ENCODE measurements at regions not wholly inside any gene's neighbourhood (a gene's known extent, or its start where the extent isn't known, plus 50 kb on each side); places are given as distances from the start of the nearest gene placed in this dataset.

- H3K9me3 ChIP-seq: no peaks in the 10 kb centered on the region
- H3K4me1 ChIP-seq: no peaks in the 10 kb centered on the region
- H3K27me3 ChIP-seq (ENCODE audit: low read depth): peaks cover 16% of the 10 kb centered on the region
- in situ Hi-C loops (cut with MboI; ENCODE audit: low sequenced_read_pairs): no loop called here
- no peaks in the 10 kb centered on the region for H3K36me3 ChIP-seq (replicated peaks)
- DNase-seq (ENCODE audit: low spot score in 2 of 2): no peak
- no peak overlapping the region for H3K4me3 ChIP-seq
Observed at GRCh38 chr5:74477761-74478160, 162.8 kb downstream of the ENC1 start.

DNA sequence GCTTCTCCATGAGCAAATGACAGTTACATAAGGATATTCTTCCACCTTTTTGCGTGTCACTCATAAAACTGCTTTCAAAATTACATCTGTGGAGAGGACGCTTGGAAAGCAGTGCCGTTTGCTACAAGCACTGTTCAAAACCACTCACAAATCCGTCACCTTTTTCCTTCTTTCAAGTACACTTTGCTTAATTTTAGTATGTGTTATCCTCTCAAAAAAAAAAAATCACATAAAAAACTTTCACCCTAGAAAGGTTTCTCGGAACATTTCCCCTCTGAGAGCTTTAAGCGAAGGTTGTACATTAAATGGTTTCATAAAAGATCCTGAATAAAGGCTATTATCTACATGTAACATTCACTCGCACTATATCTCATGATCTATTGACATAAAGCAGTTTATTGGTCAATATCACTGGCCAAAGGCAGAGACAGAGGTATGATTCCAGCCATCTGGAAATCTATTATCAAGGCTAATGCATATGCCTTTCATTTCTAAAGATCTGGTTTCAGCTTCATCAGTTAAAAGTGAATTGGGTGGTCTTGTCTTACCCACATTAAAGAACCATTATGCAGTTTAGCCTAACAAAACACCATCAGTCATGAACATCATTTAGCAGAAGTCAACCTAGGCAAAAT, 163.6 kb downstream of the ENC1 start:
- peaks cover 16% of the 10 kb centered on the region for H3K27me3 ChIP-seq (ENCODE audit: low read depth)
- H3K4me3 ChIP-seq: no peak overlapping the region
- in situ Hi-C loops (cut with MboI; ENCODE audit: low sequenced_read_pairs): no loop called here
- H3K9me3 ChIP-seq: no peaks in the 10 kb centered on the region
- no peaks in the 10 kb centered on the region for H3K4me1 ChIP-seq
- DNase-seq (ENCODE audit: low spot score in 2 of 2): no peak
- H3K36me3 ChIP-seq (replicated peaks): no peaks in the 10 kb centered on the region

DNA sequence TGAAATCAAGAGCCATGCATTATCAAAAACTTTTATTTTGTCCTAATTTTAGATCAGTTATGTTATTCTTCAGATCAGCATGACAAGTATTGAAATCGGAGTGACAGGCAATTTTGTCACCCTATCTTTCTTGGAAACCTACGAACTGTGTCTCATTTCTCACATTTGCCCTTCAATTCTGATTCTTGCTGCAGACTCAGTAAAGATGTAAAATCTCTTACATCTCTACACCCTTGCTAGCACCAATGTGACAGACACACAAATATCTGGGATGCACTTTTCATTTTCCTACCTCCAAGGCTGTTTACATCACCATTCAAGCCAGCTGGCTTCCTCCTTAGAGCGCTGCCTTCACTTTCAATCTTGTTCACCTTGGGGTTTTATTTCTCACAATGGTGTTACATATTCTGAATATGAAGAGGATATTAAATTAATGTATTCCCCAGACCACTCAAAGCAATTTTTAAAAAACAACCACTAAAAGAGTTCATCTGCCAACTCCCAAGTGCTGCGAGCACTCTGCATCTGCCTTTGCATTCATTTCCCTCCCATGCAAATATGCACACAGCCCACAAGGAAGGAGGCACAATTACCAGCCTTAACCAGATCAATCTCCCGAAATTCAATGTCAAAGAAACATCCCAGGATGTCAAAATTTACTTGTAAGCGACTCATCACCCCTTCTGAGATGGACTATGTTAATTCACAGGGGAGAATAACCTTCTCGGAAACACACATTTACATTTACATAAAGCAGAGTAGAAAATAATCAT, 164.3 kb downstream of the ENC1 start:
- no peak for DNase-seq (ENCODE audit: low spot score in 2 of 2)
- Histone ChIP-seq H3K36me3 (replicated peaks) (no peaks in the 10 kb centered on the region), H3K27me3 (ENCODE audit: low read depth) (peaks cover 13% of the 10 kb centered on the region), H3K4me3 (no peak overlapping the region), H3K9me3 (no peaks in the 10 kb centered on the region), H3K4me1 (no peaks in the 10 kb centered on the region)
- in situ Hi-C loops (cut with MboI; ENCODE audit: low sequenced_read_pairs): no loop called here

GRCh38 chr5:74471875-74472274, 168.7 kb downstream of the ENC1 start:
- in situ Hi-C loops (cut with MboI; ENCODE audit: low sequenced_read_pairs): no loop called here
- H3K4me3 ChIP-seq: no peak overlapping the region
- no peaks in the 10 kb centered on the region for H3K36me3 ChIP-seq (replicated peaks)
- H3K27me3 ChIP-seq (ENCODE audit: low read depth): peaks cover 4% of the 10 kb centered on the region
- no peak for DNase-seq (ENCODE audit: low spot score in 2 of 2)
- H3K9me3 ChIP-seq: no peaks in the 10 kb centered on the region
- H3K4me1 ChIP-seq: no peaks in the 10 kb centered on the region

- no peaks in the 10 kb centered on the region; the same call in 1 of the 2 replicates for H3K4me1 ChIP-seq
- in situ Hi-C loops (cut with MboI; ENCODE audit: low sequenced_read_pairs): no loop called here
Observed at GRCh38 chr5:74469234-74469994, 171.1 kb downstream of the ENC1 start.

GRCh38 chr5:74468421-74468820, 172.1 kb downstream of the ENC1 start:
- no peaks in the 10 kb centered on the region for H3K27me3 ChIP-seq (ENCODE audit: low read depth)
- in situ Hi-C loops (cut with MboI; ENCODE audit: low sequenced_read_pairs): no loop called here
- H3K4me1 ChIP-seq: no peaks in the 10 kb centered on the region; the same call in 1 of the 2 replicates
- no peak overlapping the region for H3K4me3 ChIP-seq
- no peaks in the 10 kb centered on the region for H3K36me3 ChIP-seq (replicated peaks)
- H3K9me3 ChIP-seq: no peaks in the 10 kb centered on the region
- no peak for DNase-seq (ENCODE audit: low spot score in 2 of 2)

More at GRCh38 chr5:74469234-74469994, 171.1 kb downstream of the ENC1 start:
- no peaks in the 10 kb centered on the region for H3K36me3 ChIP-seq (replicated peaks)
- no peak for DNase-seq (ENCODE audit: low spot score in 2 of 2)
- no peaks in the 10 kb centered on the region for H3K27me3 ChIP-seq (ENCODE audit: low read depth)
- H3K9me3 ChIP-seq: no peaks in the 10 kb centered on the region
- H3K4me3 ChIP-seq: no peak overlapping the region

GRCh38 chr5:74465724-74466123, 174.8 kb downstream of the ENC1 start:
- in situ Hi-C loops (cut with MboI; ENCODE audit: low sequenced_read_pairs): no loop called here
- H3K36me3 ChIP-seq (replicated peaks): no peaks in the 10 kb centered on the region
- no peak overlapping the region for H3K4me3 ChIP-seq
- H3K9me3 ChIP-seq: no peaks in the 10 kb centered on the region
- no peak for DNase-seq (ENCODE audit: low spot score in 2 of 2)
- no peaks in the 10 kb centered on the region; the same call in 1 of the 2 replicates for H3K4me1 ChIP-seq
- H3K27me3 ChIP-seq (ENCODE audit: low read depth): no peaks in the 10 kb centered on the region

- H3K27me3 ChIP-seq (ENCODE audit: low read depth): no peaks in the 10 kb centered on the region
- no peaks in the 10 kb centered on the region for H3K9me3 ChIP-seq
- in situ Hi-C loops (cut with MboI; ENCODE audit: low sequenced_read_pairs): no loop called here
- no peak overlapping the region for H3K4me3 ChIP-seq
- no peaks in the 10 kb centered on the region for H3K36me3 ChIP-seq (replicated peaks)
- no peak for DNase-seq (ENCODE audit: low spot score in 2 of 2)
- H3K4me1 ChIP-seq: no peaks in the 10 kb centered on the region; the same call in 1 of the 2 replicates
Observed at GRCh38 chr5:74464512-74465209, 175.9 kb downstream of the ENC1 start.

DNA sequence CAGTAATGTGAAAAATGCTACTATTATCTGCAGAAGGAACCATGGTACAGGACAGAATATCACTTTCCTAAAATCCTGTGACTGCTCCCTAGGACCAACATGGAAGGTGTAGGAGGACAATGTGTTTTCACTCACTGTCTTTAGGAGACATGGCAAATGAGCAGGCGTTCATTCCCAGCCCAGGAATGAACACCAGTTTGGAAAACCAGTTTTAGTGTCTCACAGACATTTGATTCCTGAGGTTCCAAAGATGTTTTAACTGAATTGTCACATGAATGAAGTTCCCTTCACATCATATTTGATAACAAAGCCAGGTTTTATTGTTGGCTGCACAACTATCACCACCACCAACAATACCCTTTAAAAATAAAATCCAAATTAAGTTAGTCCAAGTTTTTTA, 178.2 kb downstream of the ENC1 start:
- Histone ChIP-seq H3K36me3 (replicated peaks) (no peaks in the 10 kb centered on the region), H3K9me3 (no peaks in the 10 kb centered on the region), H3K27me3 (ENCODE audit: low read depth) (peaks cover 5% of the 10 kb centered on the region; the same call in 1 of the 2 replicates), H3K4me1 (no peaks in the 10 kb centered on the region; the same call in 1 of the 2 replicates), H3K4me3 (no peak overlapping the region)
- in situ Hi-C loops (cut with MboI; ENCODE audit: low sequenced_read_pairs): no loop called here
- DNase-seq (ENCODE audit: low spot score in 2 of 2): no peak

DNA sequence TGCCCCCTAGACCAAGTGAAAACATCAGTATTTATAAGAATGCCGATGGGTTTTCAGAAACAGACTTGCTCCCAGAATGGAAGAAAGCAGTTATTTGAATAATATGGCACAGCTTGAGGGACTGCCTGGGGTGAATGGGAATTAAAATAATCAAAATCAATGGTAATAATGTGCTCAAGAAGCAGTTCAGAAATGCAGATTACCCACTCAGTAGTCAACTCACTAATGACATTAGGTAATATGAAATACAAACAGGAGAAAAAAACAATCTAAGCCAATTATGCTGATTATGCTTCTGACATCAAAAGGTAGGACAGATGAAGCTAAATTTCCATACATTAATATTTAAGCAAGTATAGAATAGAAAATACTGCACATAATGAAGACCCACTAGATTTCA, 179.3 kb downstream of the ENC1 start:
- no peaks in the 10 kb centered on the region for H3K36me3 ChIP-seq (replicated peaks)
- no peak overlapping the region for H3K4me3 ChIP-seq
- no peaks in the 10 kb centered on the region for H3K9me3 ChIP-seq
- no peak for DNase-seq (ENCODE audit: low spot score in 2 of 2)
- H3K27me3 ChIP-seq (ENCODE audit: low read depth): peaks cover 5% of the 10 kb centered on the region; the same call in 1 of the 2 replicates
- H3K4me1 ChIP-seq: no peaks in the 10 kb centered on the region; the same call in 1 of the 2 replicates
- in situ Hi-C loops (cut with MboI; ENCODE audit: low sequenced_read_pairs): no loop called here

DNA sequence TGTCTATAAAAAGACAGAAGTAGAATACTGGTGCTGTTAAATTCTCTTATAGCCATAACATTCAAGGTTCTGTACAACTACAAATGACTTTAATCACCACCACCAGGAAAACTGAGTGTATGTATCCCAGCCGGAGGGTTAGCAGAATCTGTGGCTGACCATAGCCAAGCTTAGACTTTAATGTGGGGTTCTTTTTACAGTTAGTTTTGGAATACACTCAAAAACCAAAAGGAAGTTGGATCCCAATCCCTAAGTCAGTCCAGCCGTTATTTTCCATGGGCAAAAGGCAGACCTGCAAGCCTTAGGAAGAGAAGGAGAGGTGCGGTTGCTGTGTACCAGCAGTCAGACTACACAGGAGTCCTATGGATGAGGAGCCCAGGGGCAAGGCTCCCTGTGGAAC, 179.8 kb downstream of the ENC1 start:
- Histone ChIP-seq H3K9me3 (no peaks in the 10 kb centered on the region), H3K36me3 (replicated peaks) (no peaks in the 10 kb centered on the region), H3K4me3 (no peak overlapping the region), H3K27me3 (ENCODE audit: low read depth) (peaks cover 5% of the 10 kb centered on the region; the same call in 1 of the 2 replicates), H3K4me1 (no peaks in the 10 kb centered on the region)
- no peak for DNase-seq (ENCODE audit: low spot score in 2 of 2)
- in situ Hi-C loops (cut with MboI; ENCODE audit: low sequenced_read_pairs): no loop called here

- in situ Hi-C loops (cut with MboI; ENCODE audit: low sequenced_read_pairs): no loop called here
- Histone ChIP-seq H3K4me1 (no peaks in the 10 kb centered on the region), H3K4me3 (no peak overlapping the region), H3K36me3 (replicated peaks) (no peaks in the 10 kb centered on the region), H3K9me3 (no peaks in the 10 kb centered on the region), H3K27me3 (ENCODE audit: low read depth) (peaks cover 5% of the 10 kb centered on the region; the same call in 1 of the 2 replicates)
- DNase-seq (ENCODE audit: low spot score in 2 of 2): no peak
Observed at GRCh38 chr5:74459984-74460383, 180.5 kb downstream of the ENC1 start.

GRCh38 chr5:74457876-74458275, 182.7 kb downstream of the ENC1 start:
- in situ Hi-C loops (cut with MboI; ENCODE audit: low sequenced_read_pairs): no loop called here
- H3K4me1 ChIP-seq: no peaks in the 10 kb centered on the region
- H3K36me3 ChIP-seq (replicated peaks): no peaks in the 10 kb centered on the region
- no peaks in the 10 kb centered on the region for H3K9me3 ChIP-seq
- peaks cover 5% of the 10 kb centered on the region; the same call in 1 of the 2 replicates for H3K27me3 ChIP-seq (ENCODE audit: low read depth)
- no peak for DNase-seq (ENCODE audit: low spot score in 2 of 2)
- H3K4me3 ChIP-seq: no peak overlapping the region
